WTC11 (cell line): ENCODE measurements at regions not wholly inside any gene's neighbourhood (a gene's known extent, or its start where the extent isn't known, plus 50 kb on each side); places are given as distances from the start of the nearest gene placed in this dataset.

ENCODE experiments used
- ATAC-seq: fragments of 200-7000 bp; cut with Tn5 transposase; 2 replicates; pipeline ENCODE4 v1.10.0; 2021; ENCODE audit warnings: mild to moderate bottlenecking, moderate library complexity
- CTCF ChIA-PET: fragments of 300-600 bp; sonication (Branson Sonifier 250); formaldehyde crosslinking; loops from one replicate; lab custom pipeline; 2021; ENCODE audit warnings: antibody characterized with exemption; lab: Charles Lee
- POLR2A ChIA-PET: fragments of 350-600 bp; sonication (Branson Sonifier 250); formaldehyde crosslinking; loops from one replicate; lab custom pipeline; 2021; ENCODE audit warnings: antibody characterized with exemption; lab: Charles Lee
- DNase-seq: peaks from one replicate; pipeline ENCODE4 v3.0.0; 2021; ENCODE audit warnings: low spot score
- H3K27ac Mint-ChIP-seq: 2 replicates; pipeline ENCODE4 v1.8.0; 2021; ENCODE audit warnings: mixed read lengths
- H3K27me3 Mint-ChIP-seq: 2 replicates; pipeline ENCODE4 v1.8.0; 2021; ENCODE audit warnings: low read depth, mild to moderate bottlenecking, moderate library complexity, mixed read lengths
- H3K36me3 Mint-ChIP-seq: 2 replicates; pipeline ENCODE4 v1.8.0; 2021; ENCODE audit warnings: mixed read lengths
- H3K4me1 Mint-ChIP-seq: 2 replicates; pipeline ENCODE4 v1.8.0; 2022; ENCODE audit warnings: mixed read lengths
- H3K4me3 Mint-ChIP-seq: 2 replicates; pipeline ENCODE4 v1.8.0; 2021; ENCODE audit warnings: mild to moderate bottlenecking, moderate library complexity, mixed read lengths
- H3K9me3 Mint-ChIP-seq: 2 replicates; pipeline ENCODE4 v1.8.0; 2021; ENCODE audit warnings: mixed read lengths
- CBFB ChIP-seq: sonication (generic); formaldehyde crosslinking; IDR thresholded peaks from 2 replicates; pipeline ENCODE4 v1.8.1; 2022; ENCODE audit warnings: mild to moderate bottlenecking, low read depth, missing genetic modification reagents
- CDX4 ChIP-seq: fragments of 250-450 bp; sonication (Bioruptor Pico); IDR thresholded peaks from 2 replicates; pipeline ENCODE4 v1.9.0; 2021; ENCODE audit warnings: moderate library complexity, mild to moderate bottlenecking, inconsistent platforms, borderline replicate concordance
- E2F4 ChIP-seq: sonication (generic); formaldehyde crosslinking; IDR thresholded peaks from 2 replicates; pipeline ENCODE4 v1.8.1; 2022; ENCODE audit warnings: low read depth, mild to moderate bottlenecking, moderate library complexity, missing genetic modification reagents, borderline replicate concordance
- E2F5 ChIP-seq: sonication (generic); formaldehyde crosslinking; IDR thresholded peaks from 2 replicates; pipeline ENCODE4 v1.8.1; 2022; ENCODE audit warnings: mild to moderate bottlenecking, moderate library complexity, missing genetic modification reagents
- GABPB1 ChIP-seq: sonication (generic); formaldehyde crosslinking; IDR thresholded peaks from 2 replicates; pipeline ENCODE4 v1.8.1; 2023; ENCODE audit warnings: mild to moderate bottlenecking, missing genetic modification reagents
- GTF2I ChIP-seq: fragments of 250-450 bp; sonication (Bioruptor Pico); conservative IDR thresholded peaks from 2 replicates; pipeline ENCODE4 v1.4.0; 2021; ENCODE audit warnings: mild to moderate bottlenecking
- NFYB ChIP-seq: sonication (generic); formaldehyde crosslinking; conservative IDR thresholded peaks from 2 replicates; pipeline ENCODE4 v1.8.0; 2022; ENCODE audit warnings: low read depth, missing genetic modification reagents
- PREB ChIP-seq: sonication (generic); formaldehyde crosslinking; IDR thresholded peaks from 2 replicates; pipeline ENCODE4 v1.8.1; 2022; ENCODE audit warnings: mild to moderate bottlenecking, missing genetic modification reagents, moderate library complexity, borderline replicate concordance
- RORB ChIP-seq: fragments of 250-450 bp; sonication (Bioruptor Pico); IDR thresholded peaks from 2 replicates; pipeline ENCODE4 v1.9.0; 2021; ENCODE audit warnings: mild to moderate bottlenecking
- USF2 ChIP-seq: sonication (generic); formaldehyde crosslinking; IDR thresholded peaks from 2 replicates; pipeline ENCODE4 v1.8.1; 2023; ENCODE audit warnings: mild to moderate bottlenecking, missing genetic modification reagents, moderate library complexity
- ZBTB21 ChIP-seq: sonication (generic); formaldehyde crosslinking; IDR thresholded peaks from 2 replicates; pipeline ENCODE4 v1.8.1; 2023; ENCODE audit warnings: mild to moderate bottlenecking, missing genetic modification reagents, borderline replicate concordance
- ZNF219 ChIP-seq: sonication (generic); formaldehyde crosslinking; IDR thresholded peaks from 2 replicates; pipeline ENCODE4 v1.8.0; 2023; ENCODE audit warnings: missing genetic modification reagents, mild to moderate bottlenecking, borderline replicate concordance
- ZNF396 ChIP-seq: fragments of 250-450 bp; sonication (Bioruptor Pico); IDR thresholded peaks from 2 replicates; pipeline ENCODE4 v1.8.0; 2021; ENCODE audit warnings: mild to moderate bottlenecking, moderate library complexity, borderline replicate concordance
- ZNF423 ChIP-seq: fragments of 250-450 bp; sonication (Bioruptor Pico); IDR thresholded peaks from 2 replicates; pipeline ENCODE4 v2.1.2; 2022; ENCODE audit warnings: mild to moderate bottlenecking, moderate library complexity
- ZNF425 ChIP-seq: fragments of 250-450 bp; sonication (Bioruptor Pico); conservative IDR thresholded peaks from 2 replicates; pipeline ENCODE4 v1.9.0; 2021; ENCODE audit warnings: mild to moderate bottlenecking
- ZNF532 ChIP-seq: fragments of 250-450 bp; sonication (Bioruptor Pico); IDR thresholded peaks from 2 replicates; pipeline ENCODE4 v1.9.0; 2021; ENCODE audit warnings: mild to moderate bottlenecking, borderline replicate concordance
- ZNF671 ChIP-seq: fragments of 250-450 bp; sonication (Bioruptor Pico); IDR thresholded peaks from 2 replicates; pipeline ENCODE4 v1.8.0; 2021; ENCODE audit warnings: mild to moderate bottlenecking

GRCh38 chr3:164522073-164522763, 556.1 kb downstream of the SI start:
- POLR2A ChIA-PET = no interaction called here
- no peak overlapping the region for H3K27ac Mint-ChIP-seq
- CTCF ChIA-PET = no interaction called here

GRCh38 chr3:164521644-164522043, 556.7 kb downstream of the SI start:
- H3K27ac Mint-ChIP-seq = no peak overlapping the region
- H3K9me3 Mint-ChIP-seq = peaks cover 5% of the 10 kb centered on the region
- no peak for DNase-seq
- TF ChIP-seq ZNF532 (CRISPR knock-in tag) (no peak), PREB (CRISPR knock-in tag) (no peak), ZNF425 (no peak), ZNF671 (CRISPR knock-in tag) (no peak), ZNF423 (CRISPR knock-in tag) (no peak)
- no peak for ATAC-seq
- no peaks in the 10 kb centered on the region for H3K36me3 Mint-ChIP-seq
- no peaks in the 10 kb centered on the region for H3K4me1 Mint-ChIP-seq
- no peaks in the 10 kb centered on the region for H3K27me3 Mint-ChIP-seq
- ChIA-PET CTCF (no interaction called here), POLR2A (no interaction called here)
- no peak overlapping the region for H3K4me3 Mint-ChIP-seq

More at GRCh38 chr3:164522073-164522763, 556.1 kb downstream of the SI start:
- Mint-ChIP-seq H3K4me3 (no peak overlapping the region), H3K36me3 (no peaks in the 10 kb centered on the region), H3K4me1 (no peaks in the 10 kb centered on the region), H3K27me3 (no peaks in the 10 kb centered on the region), H3K9me3 (peaks cover 5% of the 10 kb centered on the region)
- TF ChIP-seq ZBTB21 (CRISPR knock-in tag) (no peak), ZNF396 (CRISPR knock-in tag) (no peak), GTF2I (no peak), CBFB (no peak), ZNF219 (CRISPR knock-in tag) (no peak), RORB (no peak), E2F4 (CRISPR knock-in tag) (no peak), NFYB (CRISPR knock-in tag) (no peak), ZNF425 (no peak), GABPB1 (CRISPR knock-in tag) (no peak), USF2 (CRISPR knock-in tag) (no peak), E2F5 (no peak), CDX4 (no peak)
- ATAC-seq = no peak
- no peak for DNase-seq
